Renal cortex interstitium (tissue), 11 donors: ENCODE measurements at regions not wholly inside any gene's neighbourhood (a gene's known extent, or its start where the extent isn't known, plus 50 kb on each side); places are given as distances from the start of the nearest gene placed in this dataset.

Experiments used
- DNase-seq, 11 donors: peaks; one replicate each; pipeline ENCODE4 v3.0.0-alpha.2; 2013; ENCODE audit warnings: low read depth in 9 of 11, low spot score in 4 of 11; ENCODE audit errors: extremely low read depth in 1 of 11

DNA sequence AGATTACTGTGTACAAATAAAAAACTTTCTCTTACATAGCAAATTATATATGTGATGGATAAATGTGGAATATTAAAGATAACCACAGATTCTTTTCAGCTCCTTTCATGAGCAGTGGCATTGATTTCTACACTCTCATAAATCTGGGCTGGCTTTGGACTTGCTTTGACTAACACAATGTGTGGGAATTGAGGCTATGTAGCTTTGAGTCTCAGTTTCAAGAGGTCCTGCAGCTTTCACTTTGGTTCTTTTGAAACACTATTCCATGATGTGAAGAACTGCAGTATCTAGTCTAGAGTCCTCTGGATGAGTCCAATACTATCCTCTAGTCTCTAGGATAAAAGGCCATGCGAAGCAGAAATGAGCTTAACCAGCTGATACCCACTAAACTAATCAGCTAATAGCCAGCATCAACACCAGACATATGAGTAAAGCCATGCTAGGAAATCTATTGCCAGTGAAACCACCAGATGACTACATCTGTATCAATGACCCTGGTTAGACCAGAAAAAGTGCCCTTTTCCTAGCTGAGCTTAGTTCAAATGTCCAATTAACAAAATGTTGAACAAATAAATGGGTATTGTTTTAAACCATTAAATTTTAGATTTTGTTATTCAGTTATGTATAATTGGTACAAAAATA, 274.9 kb upstream of the ZPLD1 start:
- no peak for DNase-seq

DNA sequence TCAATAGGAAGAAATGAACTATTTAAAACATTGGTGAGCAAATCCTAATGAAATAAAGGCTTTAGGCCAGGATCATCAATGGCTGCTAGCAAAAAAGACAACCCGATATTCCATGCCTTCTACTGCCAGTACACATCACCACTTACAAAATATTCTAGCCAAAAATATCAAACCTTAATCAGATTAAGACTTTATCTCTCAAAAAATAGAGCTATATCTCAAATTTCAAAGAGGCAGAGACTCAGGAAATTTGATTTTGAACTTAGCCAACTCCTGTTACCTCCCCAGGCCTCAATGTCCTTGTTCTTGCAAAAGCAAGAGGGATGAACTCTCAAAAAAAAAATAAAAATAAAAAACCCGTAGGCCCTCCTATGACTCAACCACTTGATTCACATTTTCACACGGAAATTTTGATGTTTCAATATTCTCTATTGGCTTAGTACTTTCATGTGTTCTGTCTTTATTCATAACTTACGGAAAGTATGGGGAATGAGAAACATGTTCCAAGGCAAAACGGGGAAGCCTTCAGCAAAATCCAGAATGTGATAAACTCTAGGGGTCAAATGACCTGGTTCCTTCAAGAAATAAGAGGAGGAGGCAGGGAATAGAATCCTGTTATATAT, 273.3 kb upstream of the ZPLD1 start:
- DNase-seq = no peak

DNA sequence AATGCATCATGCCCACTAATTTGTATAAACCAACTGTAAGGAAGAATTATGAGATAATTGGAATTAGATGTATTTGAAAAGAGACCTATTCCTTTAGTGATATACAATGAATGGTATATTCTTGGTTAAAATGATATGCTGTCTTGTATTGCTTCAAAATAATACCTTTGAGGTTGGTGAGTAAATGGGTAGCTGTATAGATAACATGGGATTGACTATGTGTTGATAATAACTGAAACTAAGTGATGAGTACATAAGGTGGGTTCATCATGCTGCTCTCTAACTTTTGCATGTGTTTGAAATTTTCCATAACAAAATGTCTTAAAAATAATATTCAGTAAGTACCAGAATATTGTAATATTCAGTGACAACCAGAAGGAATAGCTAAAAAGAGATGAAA, 272.6 kb upstream of the ZPLD1 start:
- DNase-seq = no peak

DNA sequence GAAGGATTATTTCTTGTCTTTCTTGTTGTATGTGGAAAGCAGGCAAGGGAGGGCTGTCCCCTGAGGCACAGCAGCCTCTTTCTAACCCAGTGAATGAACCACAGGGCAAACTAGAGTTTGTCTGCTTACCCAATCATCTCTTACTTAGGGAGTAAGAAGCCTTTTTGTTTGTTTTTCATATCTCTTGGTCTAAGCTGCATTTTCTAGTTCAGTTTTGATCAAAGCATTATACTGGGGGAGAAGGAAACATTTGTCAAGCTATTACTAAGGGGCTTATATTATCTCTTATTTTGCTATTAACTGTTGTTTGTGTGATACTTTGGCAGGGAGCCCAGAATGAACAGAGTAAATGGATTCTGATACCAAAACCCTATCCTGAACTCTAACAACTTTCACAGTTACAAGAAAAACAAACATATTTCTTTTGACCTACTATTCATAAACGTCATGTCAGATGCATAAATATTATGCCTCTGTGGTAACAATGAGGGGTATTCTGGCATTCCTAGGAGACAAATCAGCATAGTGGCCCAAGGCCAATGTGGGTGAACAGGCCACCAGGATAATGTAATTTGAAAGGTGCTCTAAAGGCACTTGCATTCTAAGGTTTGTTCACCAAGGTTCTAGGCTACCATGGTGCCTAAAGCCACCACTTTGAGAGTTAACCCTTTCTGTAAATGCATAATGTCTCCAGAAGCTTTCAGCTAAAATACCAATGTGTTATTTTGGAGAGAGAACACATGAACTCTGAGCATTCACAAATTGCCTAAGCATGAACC, 271.6 kb upstream of the ZPLD1 start:
- DNase-seq = peak in 6 of 11 donors; percentile 31 to 72 (median 52)

GRCh38 chr3:102163818-102164154, 271.0 kb upstream of the ZPLD1 start:
- no peak for DNase-seq

- no peak for DNase-seq
These were observed 269.4 kb upstream of the ZPLD1 start for GRCh38 chr3:102165367-102165766.

DNA sequence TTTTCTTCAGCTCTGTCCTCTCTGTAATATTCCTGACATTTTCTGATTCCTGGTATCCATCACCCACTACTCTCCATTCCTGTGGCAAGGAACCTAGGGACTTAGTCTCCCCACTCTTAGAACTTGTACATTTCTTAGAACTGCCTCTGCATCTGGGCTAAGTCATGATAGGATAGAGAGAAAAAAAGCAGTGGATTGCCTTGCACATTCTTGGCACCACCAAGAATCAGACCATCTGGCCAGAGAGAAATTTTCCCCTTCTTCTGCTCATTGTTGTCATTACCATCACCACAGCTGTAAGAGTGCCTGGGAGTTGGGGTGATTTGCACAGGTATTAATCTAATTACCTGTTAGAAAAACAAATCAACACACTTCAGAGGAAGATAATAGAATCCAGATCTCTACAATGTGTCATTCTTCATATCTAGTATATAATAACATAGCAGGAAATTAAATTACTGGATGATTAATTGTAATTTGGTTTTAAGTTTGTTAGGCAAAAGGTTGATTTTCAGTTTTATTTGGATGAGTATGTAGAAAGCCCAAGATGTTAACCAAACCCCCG, 264.8 kb upstream of the ZPLD1 start:
- DNase-seq = no peak

GRCh38 chr3:102170545-102170944, 264.3 kb upstream of the ZPLD1 start:
- no peak for DNase-seq

DNA sequence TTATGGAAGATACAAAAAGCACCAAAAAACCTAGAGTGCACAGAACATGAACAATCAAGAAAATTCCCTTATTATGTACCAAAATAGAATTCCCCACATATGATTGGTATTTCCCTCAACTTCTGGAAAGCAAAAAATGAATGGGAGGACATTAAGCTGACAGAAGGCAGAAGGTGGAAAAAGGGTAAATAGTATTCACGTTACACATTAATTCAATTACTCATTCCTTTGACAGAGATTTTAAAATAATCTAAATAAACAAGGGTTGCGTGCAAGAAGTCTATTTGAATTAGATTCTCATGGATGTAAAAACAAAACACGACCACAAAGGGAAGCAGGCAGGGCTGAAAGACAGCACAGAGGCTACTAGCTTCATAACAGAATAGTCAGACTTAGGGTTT, 260.5 kb upstream of the ZPLD1 start:
- no peak for DNase-seq

- DNase-seq = no peak
These were observed 259.9 kb upstream of the ZPLD1 start for GRCh38 chr3:102174832-102175374.

GRCh38 chr3:102176333-102177050, 258.3 kb upstream of the ZPLD1 start:
- DNase-seq = no peak

- DNase-seq = no peak
These were observed 257.6 kb upstream of the ZPLD1 start for GRCh38 chr3:102177075-102177755.

- no peak for DNase-seq
These were observed 256.0 kb upstream of the ZPLD1 start for GRCh38 chr3:102178817-102179216.

- no peak for DNase-seq
These were observed 255.3 kb upstream of the ZPLD1 start for GRCh38 chr3:102179326-102180177.

- peak in 5 of 11 donors; percentile 27 to 56 (median 48) for DNase-seq
These were observed 254.4 kb upstream of the ZPLD1 start for GRCh38 chr3:102180280-102180931.

- no peak for DNase-seq
These were observed 253.5 kb upstream of the ZPLD1 start for GRCh38 chr3:102181175-102181920.

DNA sequence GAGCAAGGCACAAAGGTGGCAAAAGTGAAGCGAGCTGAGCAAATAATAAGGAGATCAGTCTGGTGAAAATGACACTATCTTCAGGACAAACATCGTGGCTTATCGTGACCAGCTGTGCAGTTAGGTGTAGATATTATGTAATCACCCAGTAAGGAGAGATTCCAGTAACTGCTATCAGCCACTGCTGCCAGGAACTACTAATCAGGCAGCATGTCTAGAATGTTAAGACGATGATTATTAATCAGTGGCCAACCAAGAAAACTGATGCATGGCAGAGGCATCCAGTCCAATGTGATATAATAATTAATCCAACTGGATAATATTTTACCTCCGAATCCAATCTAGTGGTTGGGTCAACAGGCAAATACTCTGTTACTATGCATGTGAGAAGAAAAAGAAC, 252.7 kb upstream of the ZPLD1 start:
- peak in 1 of 11 donors; percentile 41 for DNase-seq
